Keratinocyte (primary cell): ENCODE measurements at regions not wholly inside any gene's neighbourhood (a gene's known extent, or its start where the extent isn't known, plus 50 kb on each side); places are given as distances from the start of the nearest gene placed in this dataset.

ENCODE experiments used
- DNase-seq: peaks from one replicate; pipeline ENCODE4 v3.0.0-alpha.2; 2011; ENCODE audit warnings: low read depth, missing footprints, low spot score
- FAIRE-seq: peaks from 2 replicates; lab custom pipeline; 2011; peaks lifted over from hg19 to GRCh38; lab: Jason Lieb, UNC
- H2AFZ ChIP-seq: 2 replicates; pipeline ENCODE4 v1.6.0; 2012; ENCODE audit warnings: low read length, control low read depth, inconsistent platforms; ENCODE audit not compliant: control insufficient read depth
- H3K27ac ChIP-seq: 2 replicates; pipeline ENCODE4 v1.5.1; 2011; ENCODE audit warnings: low read length; ENCODE audit not compliant: control insufficient read depth, insufficient read depth
- H3K27me3 ChIP-seq: 3 replicates; pipeline ENCODE4 v1.6.0; 2011; ENCODE audit warnings: low read length; ENCODE audit not compliant: control insufficient read depth, insufficient read depth; ENCODE audit errors: extremely low read depth
- H3K36me3 ChIP-seq, 2 experiments: 2 replicates in 1 of 2; 3 replicates in 1 of 2; pipeline ENCODE4 v1.5.1; 2011; ENCODE audit warnings: low read length in 2 of 2, mild to moderate bottlenecking in 1 of 2; ENCODE audit not compliant: control insufficient read depth in 2 of 2, insufficient read depth in 2 of 2; ENCODE audit errors: extremely low read depth in 1 of 2
- H3K4me1 ChIP-seq: 3 replicates; pipeline ENCODE4 v1.5.1; 2011; ENCODE audit warnings: low read length; ENCODE audit not compliant: control insufficient read depth, insufficient read depth; ENCODE audit errors: extremely low read depth
- H3K4me2 ChIP-seq: 3 replicates; pipeline ENCODE4 v1.6.0; 2011; ENCODE audit warnings: low read depth, low read length; ENCODE audit not compliant: control insufficient read depth, insufficient read depth; ENCODE audit errors: extremely low read depth
- H3K4me3 ChIP-seq, 3 experiments: fragments of 200-600 bp in 1 of 3; sonication (generic) in 1 of 3; 2 replicates in 2 of 3; 3 replicates in 1 of 3; pipeline ENCODE4 v1.5.1; 2011 to 2016; ENCODE audit warnings: low read length in 3 of 3, mild to moderate bottlenecking in 3 of 3, control low read depth in 2 of 3, inconsistent platforms in 1 of 3, low read depth in 1 of 3, mixed read lengths in 1 of 3, mixed run types in 1 of 3, moderate library complexity in 1 of 3; ENCODE audit not compliant: control insufficient read depth in 2 of 3, insufficient read depth in 2 of 3; ENCODE audit errors: extremely low read depth in 1 of 3
- H3K79me2 ChIP-seq: 2 replicates; pipeline ENCODE4 v1.6.0; 2012; ENCODE audit warnings: low read length; ENCODE audit not compliant: control insufficient read depth, insufficient read depth
- H3K9ac ChIP-seq: 3 replicates; pipeline ENCODE4 v1.6.0; 2011; ENCODE audit warnings: low read length; ENCODE audit not compliant: control insufficient read depth, insufficient read depth; ENCODE audit errors: extremely low read depth
- H3K9me1 ChIP-seq: 3 replicates; pipeline ENCODE4 v1.6.0; 2011; ENCODE audit warnings: low read length; ENCODE audit not compliant: control insufficient read depth, insufficient read depth; ENCODE audit errors: extremely low read depth
- H3K9me3 ChIP-seq: 2 replicates; pipeline ENCODE4 v1.5.1; 2012; ENCODE audit warnings: low read depth, low read length; ENCODE audit not compliant: control insufficient read depth
- H4K20me1 ChIP-seq: 3 replicates; pipeline ENCODE4 v1.6.0; 2011; ENCODE audit warnings: low read length; ENCODE audit not compliant: control insufficient read depth, insufficient read depth; ENCODE audit errors: extremely low read depth
- CTCF ChIP-seq, 3 experiments: IDR thresholded peaks in 1 of 3; conservative IDR thresholded peaks in 1 of 3; optimal IDR thresholded peaks in 1 of 3; 2 replicates in 2 of 3; 3 replicates in 1 of 3; pipeline versions ENCODE3 to v1.5.1; 2011; ENCODE audit warnings: low read length in 3 of 3, mild to moderate bottlenecking in 3 of 3, moderate library complexity in 2 of 3, control low read depth in 1 of 3, inconsistent platforms in 1 of 3; ENCODE audit not compliant: insufficient read depth in 2 of 3; ENCODE audit errors: extremely low read depth in 1 of 3
- EZH2 ChIP-seq: IDR thresholded peaks from one replicate; pipeline ENCODE4 v1.6.1; 2012; ENCODE audit warnings: inconsistent platforms, mild to moderate bottlenecking, low read length, moderate library complexity
- dilution Hi-C: fragments of 300-500 bp; cut with MboI; formaldehyde crosslinking; loops from one replicate; pipeline ENCODE4 v1.7.0; 2020; ENCODE audit warnings: low sequenced_read_pairs; ENCODE audit not compliant: extremely low pct_ligation_motif_present

- Histone ChIP-seq H2AFZ (no peak overlapping the region), H3K36me3 (no peaks in the 10 kb centered on the region), H3K9ac (no peak overlapping the region), H4K20me1 (no peaks in the 10 kb centered on the region), H3K4me2 (no peak overlapping the region), H3K4me1 (no peaks in the 10 kb centered on the region), H3K27me3 (no peaks in the 10 kb centered on the region), H3K27ac (no peak overlapping the region), H3K4me3 (no peak overlapping the region), H3K9me3 (no peaks in the 10 kb centered on the region), H3K79me2 (no peaks in the 10 kb centered on the region), H3K9me1 (no peaks in the 10 kb centered on the region)
- no peak for TF ChIP-seq EZH2
- TF ChIP-seq CTCF (optimal IDR thresholded peaks at IDR 0.05 in 1 of 3, IDR thresholded peaks at IDR 0.05 in 1 of 3, conservative IDR thresholded peaks at IDR 0.05 in 1 of 3; ENCODE audit: extremely low read depth in 1 of 3, insufficient read depth in 2 of 3, low read length in 3 of 3), result no peak
- dilution Hi-C loops, result no loop called here
- no peak for FAIRE-seq
- DNase-seq, result no peak
Measured at GRCh38 chr1:218078916-218079315, 206.2 kb upstream of the RRP15 start.

- no peak overlapping the region for H3K4me2 ChIP-seq
- no peak for TF ChIP-seq CTCF (optimal IDR thresholded peaks at IDR 0.05 in 1 of 3, IDR thresholded peaks at IDR 0.05 in 1 of 3, conservative IDR thresholded peaks at IDR 0.05 in 1 of 3; ENCODE audit: extremely low read depth in 1 of 3, insufficient read depth in 2 of 3, low read length in 3 of 3)
- no peak for TF ChIP-seq EZH2
- H3K4me1 ChIP-seq, result no peaks in the 10 kb centered on the region
- H3K9ac ChIP-seq, result no peak overlapping the region
- no peak overlapping the region for H2AFZ ChIP-seq
- no peaks in the 10 kb centered on the region for H3K36me3 ChIP-seq
- H3K9me1 ChIP-seq, result no peaks in the 10 kb centered on the region
- no peaks in the 10 kb centered on the region for H3K27me3 ChIP-seq
- dilution Hi-C loops, result no loop called here
- no peaks in the 10 kb centered on the region for H4K20me1 ChIP-seq
- H3K9me3 ChIP-seq, result no peaks in the 10 kb centered on the region
- DNase-seq (no peak), FAIRE-seq (no peak)
- H3K79me2 ChIP-seq, result no peaks in the 10 kb centered on the region
- H3K4me3 ChIP-seq, result no peak overlapping the region
- H3K27ac ChIP-seq, result no peak overlapping the region
Measured at GRCh38 chr1:218079347-218079746, 205.7 kb upstream of the RRP15 start.
